Sigmoid colon (tissue), 4 donors: ENCODE measurements at regions not wholly inside any gene's neighbourhood (a gene's known extent, or its start where the extent isn't known, plus 50 kb on each side); places are given as distances from the start of the nearest gene placed in this dataset.

Experiments
- CTCF ChIP-seq, 4 experiments: fragments of 450-650 bp in 3 of 4; fragments of 200-600 bp in 1 of 4; IDR thresholded peaks; one replicate each; pipeline ENCODE4 v1.5.1; 2016 to 2019; ENCODE audit warnings: antibody characterized with exemption in 4 of 4, mild to moderate bottlenecking in 3 of 4, moderate library complexity in 2 of 4
- POLR2AphosphoS5 ChIP-seq, 4 donors: sonication (generic); formaldehyde crosslinking; IDR thresholded peaks; one replicate each; pipeline ENCODE4 v1.6.1; 2017; ENCODE audit warnings: antibody characterized with exemption in 4 of 4

GRCh38 chr9:624935-625500, 216.5 kb upstream of the DMRT1 start:
- TF ChIP-seq POLR2AphosphoS5 (IDR thresholded peaks at IDR 0.05) = no peak
- no peak for TF ChIP-seq CTCF (IDR thresholded peaks at IDR 0.05)
